Endodermal cell (in vitro differentiated cells): ENCODE measurements at regions not wholly inside any gene's neighbourhood (a gene's known extent, or its start where the extent isn't known, plus 50 kb on each side); places are given as distances from the start of the nearest gene placed in this dataset.

Source experiments
- DNase-seq: peaks from one replicate; pipeline ENCODE4 v3.0.0-alpha.2; 2017
- H3K27ac ChIP-seq: 2 replicates; pipeline ENCODE4 v1.5.1; 2013; ENCODE audit warnings: mild to moderate bottlenecking, low read depth, low read length, moderate library complexity
- H3K27me3 ChIP-seq: 2 replicates; pipeline ENCODE4 v1.6.1; 2013; ENCODE audit warnings: mild to moderate bottlenecking, low read length, moderate library complexity; ENCODE audit not compliant: insufficient read depth, control insufficient read depth, poor library complexity, severe bottlenecking
- H3K36me3 ChIP-seq: 2 replicates; pipeline ENCODE4 v1.7.0; 2013; ENCODE audit warnings: mild to moderate bottlenecking, low read length, moderate library complexity; ENCODE audit not compliant: control insufficient read depth, insufficient read depth
- H3K4me1 ChIP-seq: one replicate; pipeline ENCODE4 v1.7.0; 2013; ENCODE audit warnings: low read length; ENCODE audit not compliant: control insufficient read depth, insufficient read depth
- H3K4me3 ChIP-seq: 2 replicates; pipeline ENCODE4 v1.5.1; 2013; ENCODE audit warnings: mild to moderate bottlenecking, low read length, moderate library complexity
- H3K9ac ChIP-seq: 2 replicates; pipeline ENCODE4 v1.6.1; 2013; ENCODE audit warnings: mild to moderate bottlenecking, low read length, moderate library complexity; ENCODE audit not compliant: poor library complexity, severe bottlenecking; ENCODE audit errors: extremely low read depth
- H3K9me3 ChIP-seq: 2 replicates; pipeline ENCODE4 v1.6.1; 2013; ENCODE audit warnings: mild to moderate bottlenecking, low read length, moderate library complexity; ENCODE audit not compliant: control insufficient read depth
- H3K27ac Mint-ChIP-seq: 2 replicates; pipeline ENCODE4 v1.8.0; 2020; ENCODE audit warnings: mixed read lengths
- H3K27me3 Mint-ChIP-seq: 2 replicates; pipeline ENCODE4 v1.8.0; 2021; ENCODE audit warnings: mild to moderate bottlenecking, mixed read lengths; ENCODE audit not compliant: insufficient read depth
- H3K36me3 Mint-ChIP-seq: 2 replicates; pipeline ENCODE4 v1.8.0; 2020; ENCODE audit warnings: low read depth, mixed read lengths
- H3K4me1 Mint-ChIP-seq: 2 replicates; pipeline ENCODE4 v1.8.0; 2020; ENCODE audit warnings: mixed read lengths
- H3K4me3 Mint-ChIP-seq: 2 replicates; pipeline ENCODE4 v1.8.0; 2020; ENCODE audit warnings: mild to moderate bottlenecking, moderate library complexity, mixed read lengths
- H3K9me3 Mint-ChIP-seq: 2 replicates; pipeline ENCODE4 v1.8.0; 2020; ENCODE audit warnings: mild to moderate bottlenecking, mixed read lengths
- WGBS, 2 experiments: methylation state at CpG; one replicate each; pipeline versions ENCODE4 v1.1.5 to v1.1.7; 2013; ENCODE audit warnings: missing lambda C conversion rate in 2 of 2, mixed read lengths in 1 of 2; ENCODE audit not compliant: insufficient coverage in 1 of 2, insufficient read length in 1 of 2; 5-methylcytosine and 5-hydroxymethylcytosine counted together
- TF ChIP-seq, protein P1 (sequence below): fragments of 200-600 bp; sonication (generic); conservative IDR thresholded peaks from 2 replicates; pipeline ENCODE4 v1.5.0; 2021; ENCODE audit warnings: antibody characterized with exemption, mild to moderate bottlenecking

DNA sequence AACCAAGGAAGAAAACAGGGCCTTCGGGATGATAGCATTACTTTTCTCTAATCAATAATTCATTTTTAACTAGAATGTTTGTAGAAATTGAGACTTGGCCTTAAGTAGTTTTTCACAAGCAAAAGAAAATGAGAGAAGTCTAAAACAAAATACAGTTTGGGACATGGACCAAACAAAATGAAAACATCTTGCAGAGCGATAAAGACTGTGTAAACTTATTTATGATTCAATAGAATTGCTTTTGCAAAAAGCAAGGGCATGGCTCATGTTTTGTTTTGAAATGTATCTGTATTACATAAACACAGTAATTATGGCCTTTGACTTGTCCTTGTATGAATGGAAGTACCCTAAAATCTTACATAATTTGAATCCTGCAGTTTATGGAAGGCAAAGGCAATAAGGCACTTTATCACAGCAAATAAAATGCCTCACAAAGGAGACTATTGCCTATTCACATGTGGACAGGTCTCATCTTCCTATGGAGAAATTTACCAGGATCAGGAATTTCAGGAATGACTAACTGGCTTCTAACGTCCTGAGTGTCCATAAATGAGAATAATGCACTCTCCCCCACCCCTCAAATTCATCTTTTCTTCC is 295.2 kb downstream of the PTEN start:
- peaks cover 49% of the 10 kb centered on the region for H3K27me3 Mint-ChIP-seq

DNA sequence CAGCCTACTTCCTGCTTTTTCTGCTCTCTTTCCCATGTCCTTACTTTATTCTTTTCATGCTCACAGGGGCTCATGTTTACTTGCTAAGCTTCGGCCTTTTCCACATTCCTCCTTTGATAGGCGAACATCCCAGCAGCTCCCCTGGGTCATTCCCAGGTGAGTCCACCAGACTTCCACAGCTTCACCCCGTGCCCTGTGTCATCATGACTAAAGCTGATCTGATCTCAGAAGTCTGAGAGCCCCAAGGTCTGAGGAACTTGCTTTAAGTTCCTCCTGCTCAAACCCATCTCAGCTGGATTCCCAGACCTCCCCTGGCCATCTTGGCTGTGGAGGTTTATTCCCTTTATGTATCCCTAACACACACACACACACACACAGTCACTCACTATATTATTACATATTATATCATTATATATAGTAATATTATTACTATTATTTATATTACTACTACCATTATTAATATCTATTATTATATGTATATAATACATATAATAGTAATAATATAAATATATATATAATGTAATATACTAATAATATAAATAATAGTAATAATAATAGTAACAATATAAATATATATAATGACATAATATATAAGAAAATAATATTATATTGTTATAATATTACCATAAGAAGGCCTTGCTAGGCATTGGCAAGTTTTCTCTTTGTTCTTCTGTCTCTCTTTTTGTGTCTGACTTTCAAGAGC is 295.9 kb downstream of the PTEN start:
- Histone ChIP-seq H3K9me3 (no peaks in the 10 kb centered on the region), H3K9ac (no peak overlapping the region), H3K27ac (no peak overlapping the region), H3K27me3 (peaks cover 18% of the 10 kb centered on the region), H3K4me3 (no peak overlapping the region), H3K4me1 (peaks cover 8% of the 10 kb centered on the region), H3K36me3 (no peaks in the 10 kb centered on the region)
- Mint-ChIP-seq H3K9me3 (peaks cover 5% of the 10 kb centered on the region), H3K27ac (no peak overlapping the region), H3K36me3 (no peaks in the 10 kb centered on the region), H3K27me3 (peaks cover 48% of the 10 kb centered on the region), H3K4me3 (no peak overlapping the region), H3K4me1 (peaks cover 27% of the 10 kb centered on the region)
- TF ChIP-seq, protein P1, sequence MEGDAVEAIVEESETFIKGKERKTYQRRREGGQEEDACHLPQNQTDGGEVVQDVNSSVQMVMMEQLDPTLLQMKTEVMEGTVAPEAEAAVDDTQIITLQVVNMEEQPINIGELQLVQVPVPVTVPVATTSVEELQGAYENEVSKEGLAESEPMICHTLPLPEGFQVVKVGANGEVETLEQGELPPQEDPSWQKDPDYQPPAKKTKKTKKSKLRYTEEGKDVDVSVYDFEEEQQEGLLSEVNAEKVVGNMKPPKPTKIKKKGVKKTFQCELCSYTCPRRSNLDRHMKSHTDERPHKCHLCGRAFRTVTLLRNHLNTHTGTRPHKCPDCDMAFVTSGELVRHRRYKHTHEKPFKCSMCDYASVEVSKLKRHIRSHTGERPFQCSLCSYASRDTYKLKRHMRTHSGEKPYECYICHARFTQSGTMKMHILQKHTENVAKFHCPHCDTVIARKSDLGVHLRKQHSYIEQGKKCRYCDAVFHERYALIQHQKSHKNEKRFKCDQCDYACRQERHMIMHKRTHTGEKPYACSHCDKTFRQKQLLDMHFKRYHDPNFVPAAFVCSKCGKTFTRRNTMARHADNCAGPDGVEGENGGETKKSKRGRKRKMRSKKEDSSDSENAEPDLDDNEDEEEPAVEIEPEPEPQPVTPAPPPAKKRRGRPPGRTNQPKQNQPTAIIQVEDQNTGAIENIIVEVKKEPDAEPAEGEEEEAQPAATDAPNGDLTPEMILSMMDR: no peak
- 58 to 64% methylated on average over 3 of the region's 3 CpGs for WGBS, 2 experiments
- DNase-seq: no peak

More for the DNA sequence above, 295.2 kb downstream of the PTEN start:
- Mint-ChIP-seq H3K4me3 (no peak overlapping the region), H3K9me3 (peaks cover 5% of the 10 kb centered on the region), H3K27ac (no peak overlapping the region), H3K36me3 (no peaks in the 10 kb centered on the region), H3K4me1 (peaks cover 23% of the 10 kb centered on the region)
- H3K4me1 ChIP-seq: peaks cover 7% of the 10 kb centered on the region
- H3K9me3 ChIP-seq: no peaks in the 10 kb centered on the region
- no peak overlapping the region for H3K9ac ChIP-seq
- H3K36me3 ChIP-seq: no peaks in the 10 kb centered on the region
- TF ChIP-seq, protein P1: no peak
- WGBS, 2 experiments: 73 to 92% methylated on average over 2 to 3 of the region's 3 CpGs
- peaks cover 23% of the 10 kb centered on the region for H3K27me3 ChIP-seq
- no peak overlapping the region for H3K27ac ChIP-seq
- no peak overlapping the region for H3K4me3 ChIP-seq
- DNase-seq: no peak

DNA sequence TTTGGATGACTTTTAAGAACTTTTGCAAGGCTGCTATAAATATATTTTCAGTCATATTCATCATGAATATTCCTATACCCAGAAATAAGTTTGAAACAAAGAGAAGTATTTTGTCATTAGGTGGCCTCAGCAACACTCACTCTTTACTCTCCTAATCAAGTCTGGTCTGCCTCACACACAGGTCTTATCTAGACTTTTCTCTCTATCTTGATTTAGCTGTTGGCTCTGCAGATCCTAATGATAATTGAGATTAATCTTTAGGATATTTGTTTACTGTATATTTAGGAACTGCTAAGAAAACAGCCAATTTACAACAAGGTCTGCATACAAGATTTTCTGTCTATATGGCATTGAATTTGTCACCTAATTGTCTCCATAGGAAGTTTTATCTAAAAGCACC is 297.6 kb downstream of the PTEN start:
- Histone ChIP-seq H3K27ac (no peak overlapping the region), H3K9me3 (no peaks in the 10 kb centered on the region), H3K27me3 (peaks cover 18% of the 10 kb centered on the region), H3K4me3 (no peak overlapping the region), H3K36me3 (no peaks in the 10 kb centered on the region), H3K4me1 (peaks cover 11% of the 10 kb centered on the region), H3K9ac (no peak overlapping the region)
- DNase-seq: no peak
- Mint-ChIP-seq H3K9me3 (peaks cover 5% of the 10 kb centered on the region), H3K36me3 (no peaks in the 10 kb centered on the region), H3K27ac (no peak overlapping the region), H3K4me3 (no peak overlapping the region), H3K4me1 (peaks cover 28% of the 10 kb centered on the region), H3K27me3 (peaks cover 51% of the 10 kb centered on the region)
- TF ChIP-seq, protein P1: no peak
